Sciatic nerve (tissue), 2 donors: ENCODE measurements at regions not wholly inside any gene's neighbourhood (a gene's known extent, or its start where the extent isn't known, plus 50 kb on each side); places are given as distances from the start of the nearest gene placed in this dataset.
"Not testable (repeated sequence)": the region's sequence is repeated elsewhere in the genome, so short reads cannot be mapped to it uniquely, and the experiment has no call there.

Experiments used
- ATAC-seq: fragments of 200-7000 bp; cut with Tn5 transposase; one replicate; pipeline ENCODE4 v1.9.1; 2020; ENCODE audit warnings: mild to moderate bottlenecking, moderate library complexity
- DNase-seq: peaks from one replicate; pipeline ENCODE4 v3.0.0-alpha.2; 2020; ENCODE audit warnings: low spot score
- intact Hi-C: fragments of 100-400 bp; cut with DNase I; formaldehyde crosslinking; loops from one replicate; pipeline ENCODE4 v1.14.2; 2022
- donor health status: DM: no; HTN: no; CAD: no.
- donor health status: DM: no; HTN: no; CAD: no.

- DNase-seq (no peak), ATAC-seq (no peak)
- intact Hi-C loops: no loop called here
Measured at GRCh38 chr17:72465191-72466024, 344.6 kb downstream of the SOX9 start.

DNA sequence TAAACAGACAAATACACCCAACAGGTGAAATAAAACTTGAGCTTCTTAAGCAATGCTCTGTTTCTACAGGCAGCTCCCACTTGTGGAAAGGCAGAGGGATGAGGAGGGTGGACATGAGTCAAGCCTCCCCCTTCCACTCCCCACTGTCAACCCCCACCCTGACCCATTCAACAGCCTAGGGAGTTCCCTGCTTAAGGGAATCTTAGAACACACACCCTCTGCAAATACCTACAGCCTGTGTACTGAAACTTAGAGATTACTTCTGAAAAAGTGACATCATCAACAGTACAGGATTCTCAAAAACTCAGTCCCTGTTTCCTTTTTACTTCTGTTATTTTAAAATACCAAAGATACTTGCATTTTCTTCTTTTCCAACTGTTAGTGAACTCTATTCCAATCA is 345.4 kb downstream of the SOX9 start:
- intact Hi-C loops: no loop called here
- DNase-seq: no peak
- no peak for ATAC-seq

DNA sequence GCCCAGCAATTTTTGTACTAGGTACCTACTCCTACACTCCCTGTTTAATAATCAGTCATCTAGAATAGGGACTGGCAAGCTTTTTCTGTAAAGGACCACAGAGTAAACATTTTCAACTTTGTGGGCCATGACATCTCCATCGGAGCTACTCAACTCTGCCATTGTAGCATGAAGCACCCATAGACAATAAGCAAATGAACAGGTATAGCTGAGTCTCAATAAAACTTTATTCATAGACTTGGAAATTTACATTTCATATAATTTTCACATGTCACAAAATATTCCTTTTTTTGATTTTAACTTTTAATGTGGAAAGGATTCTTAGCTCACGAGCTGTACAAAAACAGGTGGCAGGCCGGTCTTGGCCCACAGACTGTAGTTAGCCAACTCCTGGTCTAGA is 345.8 kb downstream of the SOX9 start:
- DNase-seq (no peak), ATAC-seq (no peak)
- intact Hi-C loops: no loop called here

DNA sequence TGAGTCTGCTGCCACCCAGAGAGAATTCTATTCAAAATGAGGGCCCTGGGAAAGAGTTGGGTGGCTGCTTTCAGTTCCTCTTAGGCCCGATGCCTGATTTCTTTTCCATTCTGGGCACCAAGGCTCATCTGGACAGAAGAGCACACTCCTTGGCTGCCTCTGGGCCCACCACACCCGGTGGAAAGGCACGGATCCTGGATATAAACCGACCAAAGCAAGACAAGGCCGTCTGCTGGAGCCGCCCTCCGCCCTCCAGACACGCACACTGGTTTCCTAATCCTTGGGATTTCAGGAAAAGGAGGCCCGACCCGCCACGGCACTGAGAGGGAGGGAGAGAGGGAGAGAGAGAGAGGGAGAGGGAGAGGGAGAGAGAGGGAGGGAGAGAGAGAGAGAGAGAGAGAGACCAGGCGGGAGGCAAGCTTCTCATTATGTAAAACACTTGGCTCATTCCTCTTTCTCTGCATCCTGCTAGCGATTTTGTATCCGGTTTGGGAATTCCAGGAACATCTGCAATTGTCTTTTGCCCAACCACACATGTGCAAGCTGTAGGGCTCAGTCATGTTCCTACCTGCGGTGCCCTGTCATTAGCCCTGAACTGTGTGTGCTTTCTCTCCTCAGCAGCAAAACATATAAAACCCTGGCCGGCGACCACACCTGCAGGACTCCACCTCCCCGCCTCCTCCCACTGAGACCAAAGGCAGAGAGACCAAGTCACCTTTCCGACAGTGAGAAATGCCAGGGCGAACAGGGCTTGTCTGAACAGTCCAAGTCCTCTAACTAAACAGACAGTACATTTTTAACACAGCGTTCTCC is 347.2 kb downstream of the SOX9 start:
- DNase-seq (peak; percentile 71), ATAC-seq (peak; percentile 94)
- intact Hi-C loops: no loop called here

DNA sequence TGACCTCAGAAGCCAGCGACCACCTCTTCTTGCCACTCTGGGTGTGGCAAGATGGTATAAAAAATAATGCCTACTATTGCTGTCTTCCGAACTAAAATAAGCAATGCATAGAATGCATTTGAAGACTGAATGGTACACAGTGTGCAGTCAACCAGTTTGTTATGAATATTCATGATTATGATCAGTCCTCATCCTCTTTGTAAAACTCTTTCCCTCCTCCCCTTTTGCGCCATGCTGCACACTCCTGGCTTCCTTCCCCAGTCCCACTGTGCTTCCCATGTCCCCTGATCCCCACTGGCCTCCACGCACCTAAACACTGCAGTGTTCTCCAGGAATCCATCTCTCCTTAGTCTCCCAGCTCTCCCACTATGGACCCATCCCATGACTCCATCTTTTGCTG is 348.0 kb downstream of the SOX9 start:
- DNase-seq: no peak
- intact Hi-C loops: no loop called here
- ATAC-seq: no peak

DNA sequence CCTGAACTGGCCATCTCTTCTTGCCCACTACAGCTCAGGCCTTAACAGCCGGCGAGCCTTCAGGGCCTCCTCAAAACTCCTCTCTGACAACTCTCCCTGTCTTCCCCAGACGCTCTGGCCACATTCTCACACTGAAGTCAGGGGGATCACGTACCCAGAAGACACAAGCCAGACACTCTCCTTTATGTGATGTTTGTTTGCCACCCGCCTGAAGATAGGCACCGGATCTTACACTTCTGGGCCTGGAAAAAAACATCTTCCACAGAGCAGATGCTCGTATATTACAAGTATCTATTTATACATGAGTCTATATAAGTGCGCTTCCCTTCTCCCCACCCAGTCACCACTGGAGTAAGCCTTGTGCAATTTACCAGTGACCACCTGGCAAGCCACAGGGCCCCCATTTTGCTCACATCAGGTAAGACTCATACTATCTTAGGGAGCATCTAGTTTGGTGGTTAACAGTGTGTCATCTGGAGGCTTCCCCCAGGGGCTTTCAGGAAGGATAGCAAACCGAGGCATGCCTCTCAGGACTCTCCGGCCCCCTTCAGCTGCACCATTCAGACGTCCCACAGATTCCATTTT is 349.4 kb downstream of the SOX9 start:
- intact Hi-C loops: no loop called here
- no peak for ATAC-seq
- DNase-seq: no peak

- DNase-seq (no peak), ATAC-seq (no peak)
- intact Hi-C loops: no loop called here
Measured at GRCh38 chr17:72470734-72471133, 349.9 kb downstream of the SOX9 start.

GRCh38 chr17:72471296-72471695 is 350.5 kb downstream of the SOX9 start:
- DNase-seq (no peak), ATAC-seq (no peak)
- intact Hi-C loops: no loop called here

DNA sequence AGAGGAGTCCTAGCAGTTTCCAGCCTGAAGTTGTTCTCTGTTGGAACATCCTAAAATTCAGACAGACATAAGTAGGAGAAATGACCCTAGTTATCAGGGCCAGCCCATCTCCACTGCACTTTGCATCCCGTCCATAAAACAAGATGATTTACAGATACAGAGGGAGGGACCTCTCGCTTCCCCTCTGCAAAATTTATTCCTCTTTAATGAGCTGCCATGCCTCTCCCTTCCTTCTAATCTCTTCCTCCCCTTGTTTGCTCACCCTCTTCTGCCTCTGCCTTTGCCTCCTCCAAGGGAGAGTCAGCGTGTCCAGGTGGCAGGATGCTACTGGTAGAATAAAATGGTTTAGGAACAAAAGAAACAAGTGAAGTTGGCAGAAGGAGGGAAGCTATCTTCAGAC is 351.3 kb downstream of the SOX9 start:
- intact Hi-C loops: no loop called here
- no peak for DNase-seq

DNA sequence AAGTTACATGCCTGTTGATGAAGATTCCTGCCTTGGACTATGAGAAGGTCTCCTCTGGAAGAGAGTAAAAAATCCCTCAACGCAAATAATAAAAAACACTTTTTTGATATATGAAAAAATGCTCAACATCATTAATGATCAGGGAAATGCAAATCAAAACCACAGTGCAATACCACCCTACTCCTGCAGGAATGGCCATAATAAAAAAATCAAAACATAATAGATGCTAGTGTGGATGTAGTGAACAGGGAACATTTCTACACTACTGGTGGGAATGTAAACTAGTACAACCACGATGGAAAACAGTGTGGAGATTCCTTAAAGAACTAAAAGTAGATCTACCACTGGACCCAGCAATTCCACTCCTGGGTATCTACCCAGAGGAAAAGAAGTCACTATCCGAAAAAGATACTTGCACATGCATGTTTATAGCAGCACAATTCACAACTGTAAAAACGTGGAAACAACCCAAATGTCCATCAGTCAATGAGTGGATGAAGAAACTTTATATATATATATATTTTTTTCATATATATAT is 352.1 kb downstream of the SOX9 start:
- ATAC-seq, intact Hi-C loops, DNase-seq: not testable (repeated sequence)

More for the DNA sequence above, 351.3 kb downstream of the SOX9 start:
- ATAC-seq: no peak

DNA sequence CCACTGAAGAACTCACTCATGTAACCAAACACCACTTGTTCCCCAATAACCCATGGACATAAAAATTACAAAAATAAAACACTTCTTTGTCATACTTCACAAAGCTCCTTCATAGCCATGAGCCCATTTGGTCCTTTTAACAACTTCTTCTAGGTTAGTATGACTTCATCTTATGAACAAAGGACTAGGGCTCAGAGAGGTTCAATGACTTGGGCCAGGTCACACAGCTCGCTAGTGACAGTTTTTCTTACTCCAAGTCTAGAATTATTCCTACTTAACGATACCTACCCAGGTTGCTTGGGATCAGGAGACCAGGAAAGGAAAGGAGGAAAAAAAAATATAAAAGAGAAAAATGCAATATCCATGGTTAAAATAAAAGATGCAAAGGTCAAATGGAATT is 353.4 kb downstream of the SOX9 start:
- intact Hi-C loops: no loop called here
- no peak for ATAC-seq
- no peak for DNase-seq

DNA sequence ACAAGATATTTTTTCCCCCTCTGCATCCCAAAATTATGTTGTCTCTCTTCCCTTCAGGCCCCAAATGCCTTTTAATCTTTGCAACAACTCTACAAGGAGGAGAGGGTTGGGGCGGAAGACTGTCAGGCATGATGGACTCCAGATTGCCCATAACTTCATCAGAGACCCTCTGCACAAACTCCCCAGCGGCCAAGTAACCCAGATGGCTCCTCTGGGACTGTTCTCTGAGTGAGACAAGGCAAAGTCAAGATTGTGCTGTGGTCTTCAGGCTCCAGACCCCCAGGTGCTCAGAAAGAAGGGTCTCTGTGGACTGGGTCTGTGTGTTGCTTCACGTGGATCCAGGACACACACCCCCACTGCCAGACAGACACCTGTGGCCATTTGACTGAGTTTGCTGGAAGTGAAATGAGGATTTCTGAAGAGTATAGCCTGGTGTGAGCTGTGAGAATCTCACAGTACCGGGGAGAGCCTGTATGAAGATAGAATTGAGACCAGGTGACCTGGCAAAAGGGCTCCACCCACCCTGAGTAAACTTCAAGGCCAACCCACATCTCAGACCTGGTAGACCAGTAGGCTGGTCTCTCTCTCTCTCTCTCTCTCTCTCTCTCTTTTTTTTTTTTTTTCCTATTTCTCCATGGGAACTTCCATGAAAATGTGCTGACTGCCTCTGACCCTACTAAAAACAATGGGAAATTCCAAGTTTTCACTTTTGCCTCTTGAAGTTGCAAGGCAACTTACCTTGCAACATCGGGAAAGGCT is 354.1 kb downstream of the SOX9 start:
- DNase-seq: no peak
- no peak for ATAC-seq

GRCh38 chr17:72476134-72476533 is 355.3 kb downstream of the SOX9 start:
- intact Hi-C loops: no loop called here
- no peak for DNase-seq

More for the DNA sequence above, 354.1 kb downstream of the SOX9 start:
- intact Hi-C loops: no loop called here

DNA sequence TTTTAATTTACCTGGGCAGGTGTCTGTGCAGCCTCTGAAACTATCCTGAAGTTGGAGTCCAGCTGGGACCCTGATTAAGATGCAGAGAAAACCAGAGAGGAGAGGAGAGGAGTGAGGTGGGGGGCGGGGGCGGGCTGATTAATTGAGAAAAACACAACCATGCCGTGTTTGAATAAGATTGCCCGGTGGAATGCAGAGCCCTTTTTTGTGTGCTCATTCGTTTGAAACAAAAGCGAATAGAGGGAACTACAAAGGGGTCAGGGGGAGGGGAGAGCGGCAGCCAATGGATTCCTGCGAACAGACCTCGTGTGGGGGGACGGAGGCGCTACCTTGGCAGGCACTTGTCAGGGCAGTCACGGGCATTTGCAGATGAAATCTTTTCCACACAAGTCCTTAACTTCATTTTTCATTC is 355.8 kb downstream of the SOX9 start:
- ATAC-seq (no peak), DNase-seq (no peak)
- intact Hi-C loops: no loop called here

More at GRCh38 chr17:72476134-72476533, 355.3 kb downstream of the SOX9 start:
- ATAC-seq: no peak

GRCh38 chr17:72477491-72477890 is 356.7 kb downstream of the SOX9 start:
- no peak for ATAC-seq
- no peak for DNase-seq
- intact Hi-C loops: no loop called here

DNA sequence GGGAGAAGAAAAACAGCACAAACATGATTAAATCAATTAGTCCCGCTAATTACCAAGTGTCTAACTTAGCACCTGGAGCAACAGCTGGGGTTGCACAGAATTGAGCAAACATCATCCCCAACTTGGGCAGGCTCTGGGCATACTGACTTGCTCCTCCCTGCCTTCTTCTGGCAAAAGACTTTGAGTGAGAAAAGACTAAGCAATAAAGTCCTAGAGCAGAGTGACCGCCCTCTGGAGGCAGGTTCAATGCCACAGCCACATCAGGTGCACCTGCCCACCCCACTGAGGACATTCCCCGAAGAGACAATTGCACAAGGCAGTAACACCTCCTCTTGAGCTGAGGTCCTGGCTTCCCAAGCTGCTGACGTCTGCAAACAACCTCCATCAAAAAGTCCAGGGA is 358.3 kb downstream of the SOX9 start:
- DNase-seq: no peak
- intact Hi-C loops: no loop called here
- ATAC-seq: no peak

DNA sequence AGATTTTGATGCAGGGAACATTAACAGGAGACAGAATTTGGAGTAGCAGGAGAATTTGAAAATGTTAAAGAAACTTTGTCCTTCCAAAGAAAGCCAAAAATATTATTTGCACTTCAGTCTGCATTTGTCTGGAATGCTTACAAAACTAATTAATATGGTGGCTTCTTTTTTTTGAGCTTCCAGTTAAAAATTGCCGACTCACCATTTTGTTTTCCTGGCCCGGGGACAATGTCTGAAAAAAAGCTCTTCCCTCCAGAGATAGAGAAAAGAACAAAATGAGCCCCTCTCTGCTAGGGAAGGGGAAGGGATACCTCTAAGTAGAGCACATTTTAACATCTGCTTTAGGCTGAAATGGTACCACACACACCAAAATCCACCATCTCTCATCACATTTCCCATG is 360.8 kb downstream of the SOX9 start:
- ATAC-seq (no peak), DNase-seq (no peak)
- intact Hi-C loops: no loop called here

DNA sequence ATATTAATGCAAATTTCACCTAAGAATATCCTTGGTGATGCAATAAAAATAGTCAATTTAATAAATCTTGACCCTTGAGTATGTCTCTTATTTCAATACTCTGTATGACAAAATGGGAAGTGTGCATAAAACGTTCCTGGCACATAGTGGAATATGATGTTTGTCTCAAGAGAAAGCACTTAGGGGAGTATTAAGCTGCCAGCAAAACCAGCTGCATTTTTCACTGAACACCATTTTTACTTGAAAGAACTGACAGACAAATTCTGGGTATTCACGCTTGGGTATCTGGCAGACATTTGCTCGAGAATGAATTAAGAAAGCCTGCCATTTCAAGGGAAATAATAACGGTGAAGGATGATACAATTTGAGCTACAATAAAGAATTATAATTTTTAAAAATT is 364.8 kb downstream of the SOX9 start:
- ATAC-seq (no peak), DNase-seq (no peak)
- intact Hi-C loops: no loop called here

DNA sequence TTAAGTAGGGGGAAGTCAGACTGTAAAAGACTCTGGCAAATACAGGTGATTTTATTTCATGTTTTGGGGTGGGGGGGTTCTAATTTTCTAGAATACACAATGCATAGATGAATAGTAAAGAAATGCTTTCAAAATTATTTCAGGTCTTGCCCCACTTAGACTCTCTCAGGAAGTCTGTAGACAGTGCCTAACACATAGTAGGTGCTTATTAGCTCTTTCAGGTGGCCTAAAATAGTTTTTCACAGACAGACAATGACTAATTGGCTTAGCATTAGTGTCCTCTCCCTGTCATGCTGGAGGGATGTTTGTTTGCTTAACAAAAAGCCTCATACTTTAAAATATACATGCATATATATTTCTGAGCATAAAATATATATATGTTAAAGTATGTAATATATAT is 366.0 kb downstream of the SOX9 start:
- ATAC-seq (no peak), DNase-seq (no peak)
- intact Hi-C loops: no loop called here
